Stimulated activated CD4-positive, alpha-beta T cell treated with anti-CD3 and anti-CD28 coated beads, Interleukin-1b, Interleukin-23, amount 100 ng/mL, for 4 hours (primary cell): ENCODE measurements at regions not wholly inside any gene's neighbourhood (a gene's known extent, or its start where the extent isn't known, plus 50 kb on each side); places are given as distances from the start of the nearest gene placed in this dataset.

Experiments used
- DNase-seq, 2 donors: peaks; one replicate each; pipeline ENCODE4 v3.0.0-alpha.2; 2020; ENCODE audit warnings: low read depth in 2 of 2

- no peak for DNase-seq
Observed at GRCh38 chr6:43904311-43905123, 134.5 kb downstream of the VEGFA start.

- no peak for DNase-seq
Observed at GRCh38 chr6:43903739-43904290, 133.8 kb downstream of the VEGFA start.

- no peak for DNase-seq
Observed at GRCh38 chr6:43901733-43902230, 131.8 kb downstream of the VEGFA start.

- DNase-seq = no peak
Observed at GRCh38 chr6:43900916-43901732, 131.1 kb downstream of the VEGFA start.

- no peak for DNase-seq
Observed at GRCh38 chr6:43900560-43900915, 130.5 kb downstream of the VEGFA start.

GRCh38 chr6:43899830-43900229 is 129.8 kb downstream of the VEGFA start:
- DNase-seq = no peak

- DNase-seq = no peak
Observed at GRCh38 chr6:43898358-43899131, 128.5 kb downstream of the VEGFA start.

GRCh38 chr6:43897571-43898302 is 127.7 kb downstream of the VEGFA start:
- DNase-seq = no peak

- DNase-seq = no peak
Observed at GRCh38 chr6:43896329-43897255, 126.6 kb downstream of the VEGFA start.

- DNase-seq = no peak
Observed at GRCh38 chr6:43895656-43896328, 125.8 kb downstream of the VEGFA start.

- DNase-seq = no peak
Observed at GRCh38 chr6:43893073-43893472, 123.1 kb downstream of the VEGFA start.

GRCh38 chr6:43891072-43891870 is 121.3 kb downstream of the VEGFA start:
- DNase-seq = no peak

GRCh38 chr6:43890197-43891062 is 120.4 kb downstream of the VEGFA start:
- DNase-seq = no peak

GRCh38 chr6:43887906-43888683 is 118.1 kb downstream of the VEGFA start:
- DNase-seq = no peak

GRCh38 chr6:43887340-43887858 is 117.4 kb downstream of the VEGFA start:
- no peak for DNase-seq

GRCh38 chr6:43886717-43887339 is 116.8 kb downstream of the VEGFA start:
- DNase-seq = no peak
